Bronchial epithelial cell (primary cell): ENCODE measurements at regions not wholly inside any gene's neighbourhood (a gene's known extent, or its start where the extent isn't known, plus 50 kb on each side); places are given as distances from the start of the nearest gene placed in this dataset.

Experiments
- DNase-seq: peaks from one replicate; pipeline ENCODE4 v3.0.0-alpha.2; 2010; ENCODE audit warnings: low read depth
- FAIRE-seq: peaks from 2 replicates; lab custom pipeline; 2011; peaks lifted over from hg19 to GRCh38; lab: Jason Lieb, UNC
- H3K27me3 ChIP-seq: 2 replicates; pipeline ENCODE4 v1.5.1; 2011; ENCODE audit warnings: low read length; ENCODE audit not compliant: control insufficient read depth, insufficient read depth
- H3K36me3 ChIP-seq: 2 replicates; pipeline ENCODE4 v1.5.1; 2011; ENCODE audit warnings: low read length; ENCODE audit not compliant: control insufficient read depth, insufficient read depth
- H3K4me3 ChIP-seq: 2 replicates; pipeline ENCODE4 v1.5.1; 2011; ENCODE audit warnings: mild to moderate bottlenecking, low read depth, low read length, control low read depth
- TF ChIP-seq, protein P1 (sequence below): IDR thresholded peaks from 2 replicates; pipeline ENCODE4 v1.5.1; 2011; ENCODE audit warnings: mild to moderate bottlenecking, moderate library complexity, low read length, control low read depth, inconsistent platforms; ENCODE audit not compliant: insufficient read depth, severe bottlenecking

DNA sequence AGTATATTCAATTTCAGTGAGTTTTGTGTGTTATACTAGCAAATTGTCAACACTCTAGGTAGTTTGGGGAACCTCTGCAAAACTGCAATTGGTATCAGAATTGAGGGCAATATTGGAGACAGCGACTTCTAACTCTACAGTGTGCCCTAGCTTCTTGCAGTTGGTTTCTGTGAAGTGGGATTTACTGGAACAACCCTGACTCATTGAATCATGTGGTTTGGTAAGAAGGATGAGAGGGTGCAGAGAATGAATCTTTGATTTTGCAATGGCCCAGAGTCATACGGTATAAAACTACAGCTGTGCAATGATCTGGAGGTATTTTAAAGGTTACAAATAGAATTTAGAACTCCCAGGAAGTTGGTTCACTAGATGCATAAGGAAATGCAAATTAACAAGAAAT is 129.1 kb upstream of the PPP1R3A start:
- peak; percentile 76 for DNase-seq
- FAIRE-seq, result no peak
- Histone ChIP-seq H3K27me3 (no peaks in the 10 kb centered on the region), H3K36me3 (no peaks in the 10 kb centered on the region), H3K4me3 (no peak overlapping the region)
- TF ChIP-seq, protein P1, sequence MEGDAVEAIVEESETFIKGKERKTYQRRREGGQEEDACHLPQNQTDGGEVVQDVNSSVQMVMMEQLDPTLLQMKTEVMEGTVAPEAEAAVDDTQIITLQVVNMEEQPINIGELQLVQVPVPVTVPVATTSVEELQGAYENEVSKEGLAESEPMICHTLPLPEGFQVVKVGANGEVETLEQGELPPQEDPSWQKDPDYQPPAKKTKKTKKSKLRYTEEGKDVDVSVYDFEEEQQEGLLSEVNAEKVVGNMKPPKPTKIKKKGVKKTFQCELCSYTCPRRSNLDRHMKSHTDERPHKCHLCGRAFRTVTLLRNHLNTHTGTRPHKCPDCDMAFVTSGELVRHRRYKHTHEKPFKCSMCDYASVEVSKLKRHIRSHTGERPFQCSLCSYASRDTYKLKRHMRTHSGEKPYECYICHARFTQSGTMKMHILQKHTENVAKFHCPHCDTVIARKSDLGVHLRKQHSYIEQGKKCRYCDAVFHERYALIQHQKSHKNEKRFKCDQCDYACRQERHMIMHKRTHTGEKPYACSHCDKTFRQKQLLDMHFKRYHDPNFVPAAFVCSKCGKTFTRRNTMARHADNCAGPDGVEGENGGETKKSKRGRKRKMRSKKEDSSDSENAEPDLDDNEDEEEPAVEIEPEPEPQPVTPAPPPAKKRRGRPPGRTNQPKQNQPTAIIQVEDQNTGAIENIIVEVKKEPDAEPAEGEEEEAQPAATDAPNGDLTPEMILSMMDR, result no peak

DNA sequence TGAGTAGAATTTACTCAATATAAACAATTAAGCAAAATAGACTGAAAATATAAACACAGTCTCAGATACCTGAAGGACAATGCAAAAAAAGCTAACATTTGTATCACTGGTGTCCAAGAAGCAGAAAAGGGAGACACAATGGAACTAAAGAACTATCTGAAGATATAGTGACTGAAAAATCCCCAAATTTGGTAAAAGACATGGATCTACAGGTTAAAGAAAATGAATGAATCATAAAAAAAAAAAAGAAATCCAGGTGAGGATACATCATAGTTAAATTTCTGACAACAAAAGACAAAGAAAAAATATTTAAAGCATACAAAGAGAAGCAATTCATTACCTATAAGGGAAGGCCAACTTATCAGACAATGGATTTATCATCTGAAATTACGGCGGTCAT is 114.7 kb upstream of the PPP1R3A start:
- H3K4me3 ChIP-seq, result no peak overlapping the region
- H3K27me3 ChIP-seq, result no peaks in the 10 kb centered on the region
- TF ChIP-seq, protein P1, result no peak
- DNase-seq (no peak), FAIRE-seq (no peak)
- H3K36me3 ChIP-seq, result no peaks in the 10 kb centered on the region

DNA sequence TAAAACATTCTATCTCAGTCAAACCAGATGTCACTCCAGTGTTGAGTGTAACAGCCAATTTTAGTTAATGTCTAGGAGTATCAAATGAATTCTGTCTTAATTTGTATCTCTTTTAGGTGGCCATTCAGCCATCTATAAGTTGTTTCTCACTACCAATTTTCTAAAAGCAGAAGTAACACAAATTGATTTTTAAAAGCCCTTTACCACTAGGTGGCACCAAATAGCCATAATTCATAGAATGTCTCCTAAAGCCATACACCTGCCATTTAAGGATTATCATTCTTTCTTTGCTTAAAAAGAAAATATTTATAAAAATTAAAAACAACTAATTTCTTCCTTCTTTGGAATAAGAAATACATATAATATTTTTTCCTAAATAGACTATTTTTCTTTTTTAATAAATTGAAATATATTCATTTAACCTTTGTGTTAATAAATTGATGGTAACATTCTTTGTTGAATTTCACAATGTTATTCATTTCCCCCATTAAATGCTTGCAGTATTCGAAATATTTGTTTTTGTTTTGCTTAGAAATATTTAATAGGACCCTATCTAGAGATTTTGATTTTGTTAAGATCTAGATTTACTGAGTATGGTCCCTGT is 107.8 kb upstream of the PPP1R3A start:
- TF ChIP-seq, protein P1, result peak; percentile 19
- DNase-seq, result peak; percentile 58
- Histone ChIP-seq H3K27me3 (no peaks in the 10 kb centered on the region), H3K4me3 (no peak overlapping the region), H3K36me3 (no peaks in the 10 kb centered on the region)
- FAIRE-seq, result no peak

DNA sequence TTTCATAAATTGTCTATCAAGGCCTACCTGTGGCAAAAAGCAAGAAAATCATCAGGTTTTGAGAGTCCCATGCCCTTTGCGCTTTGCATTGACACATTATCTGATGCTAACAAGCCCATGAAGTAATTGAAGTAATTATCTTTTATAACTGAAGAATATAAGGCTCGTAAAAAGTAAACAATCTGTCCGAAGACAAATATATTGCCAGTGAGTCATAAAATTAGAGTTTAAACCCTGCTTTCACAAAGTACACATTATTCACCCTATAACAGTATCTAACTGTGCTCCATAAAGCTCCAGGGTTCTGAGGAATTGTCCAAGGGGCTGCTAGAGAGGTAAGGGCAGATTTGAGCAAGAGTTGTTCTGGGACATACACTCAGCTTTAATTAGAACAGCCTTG is 102.3 kb upstream of the PPP1R3A start:
- Histone ChIP-seq H3K4me3 (no peak overlapping the region), H3K36me3 (no peaks in the 10 kb centered on the region), H3K27me3 (no peaks in the 10 kb centered on the region)
- DNase-seq (peak; percentile 36), FAIRE-seq (no peak)
- TF ChIP-seq, protein P1, result no peak

DNA sequence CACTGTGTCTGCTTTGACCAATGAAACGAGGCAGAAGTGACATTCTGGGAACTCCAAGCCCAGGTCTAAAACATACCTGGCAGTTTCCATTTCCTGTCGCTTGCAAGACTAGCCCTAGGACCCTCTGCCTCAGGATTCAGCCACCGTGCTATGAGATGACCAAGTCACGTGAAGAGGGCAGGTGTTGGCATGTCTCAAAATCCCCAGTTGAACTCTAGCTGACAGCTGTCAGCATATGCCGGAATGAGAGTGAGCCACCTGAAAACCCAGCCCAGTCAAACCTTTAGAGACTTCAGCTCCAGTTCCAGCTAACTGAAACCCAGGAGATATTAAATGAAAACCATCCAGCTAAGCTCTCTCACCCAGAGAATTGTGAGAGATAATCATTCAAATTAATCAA is 89.9 kb upstream of the PPP1R3A start:
- no peaks in the 10 kb centered on the region for H3K36me3 ChIP-seq
- DNase-seq, result no peak
- H3K4me3 ChIP-seq, result no peak overlapping the region
- TF ChIP-seq, protein P1, result no peak
- FAIRE-seq, result no peak
- no peaks in the 10 kb centered on the region for H3K27me3 ChIP-seq

DNA sequence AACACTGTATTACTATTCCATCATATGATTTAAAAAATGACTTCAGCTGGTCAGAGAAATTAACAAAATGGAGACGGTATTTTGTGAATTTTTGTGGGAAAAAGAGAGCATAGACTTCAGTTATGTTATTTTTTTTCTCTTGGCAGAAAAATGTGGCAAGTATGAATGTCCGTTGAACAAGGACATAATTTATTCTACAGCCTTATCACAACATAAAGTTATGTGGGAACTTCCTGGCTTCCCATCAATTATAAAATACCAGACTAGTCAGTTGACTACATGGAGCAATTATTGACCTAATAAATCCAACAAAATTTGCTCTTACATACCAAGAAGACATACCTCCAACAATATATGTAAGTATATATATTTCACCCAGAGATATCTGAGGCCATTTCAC is 88.6 kb upstream of the PPP1R3A start:
- DNase-seq (no peak), FAIRE-seq (no peak)
- H3K27me3 ChIP-seq, result no peaks in the 10 kb centered on the region
- H3K4me3 ChIP-seq, result no peak overlapping the region
- no peaks in the 10 kb centered on the region for H3K36me3 ChIP-seq
- TF ChIP-seq, protein P1, result no peak
